Hepatic stellate cell (primary cell): ENCODE measurements at regions not wholly inside any gene's neighbourhood (a gene's known extent, or its start where the extent isn't known, plus 50 kb on each side); places are given as distances from the start of the nearest gene placed in this dataset.
A peak's percentile ranks its signal among the peaks of the same experiment; 100 is the strongest.

Experiments
- DNase-seq: peaks from one replicate; pipeline ENCODE4 v3.0.0; 2011; ENCODE audit warnings: low spot score

- DNase-seq = no peak
These were observed 466.1 kb downstream of the PRKD1 start for GRCh38 chr14:29461506-29461905.

- no peak for DNase-seq
These were observed 465.3 kb downstream of the PRKD1 start for GRCh38 chr14:29462321-29462720.

- no peak for DNase-seq
These were observed 464.9 kb downstream of the PRKD1 start for GRCh38 chr14:29462772-29463171.

GRCh38 chr14:29463727-29464395 lies 463.8 kb downstream of the PRKD1 start:
- no peak for DNase-seq

- DNase-seq = no peak
These were observed 462.6 kb downstream of the PRKD1 start for GRCh38 chr14:29465095-29465494.

GRCh38 chr14:29475641-29476040 lies 452.0 kb downstream of the PRKD1 start:
- DNase-seq = no peak

- DNase-seq = no peak
These were observed 441.5 kb downstream of the PRKD1 start for GRCh38 chr14:29486132-29486531.

GRCh38 chr14:29489911-29490425 lies 437.7 kb downstream of the PRKD1 start:
- DNase-seq = no peak

GRCh38 chr14:29493849-29494248 lies 433.8 kb downstream of the PRKD1 start:
- no peak for DNase-seq

- DNase-seq = no peak
These were observed 433.3 kb downstream of the PRKD1 start for GRCh38 chr14:29494312-29494711.

GRCh38 chr14:29503903-29504302 lies 423.7 kb downstream of the PRKD1 start:
- no peak for DNase-seq

GRCh38 chr14:29518335-29518734 lies 409.3 kb downstream of the PRKD1 start:
- peak; percentile 3 for DNase-seq

- peak; percentile 5 for DNase-seq
These were observed 406.0 kb downstream of the PRKD1 start for GRCh38 chr14:29521526-29522137.
